Upper lobe of left lung (tissue), 4 donors: ENCODE measurements at regions not wholly inside any gene's neighbourhood (a gene's known extent, or its start where the extent isn't known, plus 50 kb on each side); places are given as distances from the start of the nearest gene placed in this dataset.

ENCODE experiments used
- POLR2AphosphoS5 ChIP-seq, 2 donors: sonication (generic); formaldehyde crosslinking; IDR thresholded peaks; one replicate each; pipeline ENCODE4 v1.5.1; 2017; ENCODE audit warnings: antibody characterized with exemption in 2 of 2
- TF ChIP-seq, protein P1 (sequence below), 6 experiments: fragments of 450-650 bp in 4 of 6; fragments of 200-600 bp in 2 of 6; sonication (generic) in 2 of 6; IDR thresholded peaks; one replicate each; pipeline ENCODE4 v1.5.1; 2016 to 2019; ENCODE audit warnings: antibody characterized with exemption in 6 of 6

DNA sequence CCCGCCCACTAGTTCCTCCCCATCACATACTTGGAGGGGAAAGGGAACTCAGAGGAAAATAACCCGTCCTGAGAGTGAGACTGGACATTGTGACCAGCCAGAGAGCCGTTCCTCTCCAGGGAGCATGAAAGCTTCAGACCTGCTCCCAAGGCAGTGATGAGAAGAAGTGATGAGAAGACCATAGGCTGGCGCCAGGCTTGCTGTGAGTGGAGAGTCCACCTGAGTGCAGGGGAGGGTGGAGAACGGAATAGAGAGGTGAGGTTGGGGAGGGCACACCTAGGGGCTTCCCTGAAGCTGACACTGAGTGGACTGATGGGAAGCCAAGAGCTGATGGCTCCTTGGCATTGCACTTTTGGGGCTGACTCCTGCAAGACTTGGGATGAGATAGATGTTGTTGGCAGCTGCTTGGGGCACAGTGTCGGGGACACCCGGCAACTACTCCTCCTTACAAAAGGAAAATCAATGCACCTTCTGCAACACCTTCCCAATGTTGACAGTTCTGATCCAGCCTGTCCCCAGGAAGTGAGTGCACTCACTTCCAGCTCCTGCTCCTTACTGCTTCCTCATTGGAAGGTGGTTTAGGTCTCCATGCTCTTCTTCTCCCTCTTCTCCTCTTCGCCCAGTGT lies 79.4 kb downstream of the EMX2 start:
- TF ChIP-seq, protein P1, sequence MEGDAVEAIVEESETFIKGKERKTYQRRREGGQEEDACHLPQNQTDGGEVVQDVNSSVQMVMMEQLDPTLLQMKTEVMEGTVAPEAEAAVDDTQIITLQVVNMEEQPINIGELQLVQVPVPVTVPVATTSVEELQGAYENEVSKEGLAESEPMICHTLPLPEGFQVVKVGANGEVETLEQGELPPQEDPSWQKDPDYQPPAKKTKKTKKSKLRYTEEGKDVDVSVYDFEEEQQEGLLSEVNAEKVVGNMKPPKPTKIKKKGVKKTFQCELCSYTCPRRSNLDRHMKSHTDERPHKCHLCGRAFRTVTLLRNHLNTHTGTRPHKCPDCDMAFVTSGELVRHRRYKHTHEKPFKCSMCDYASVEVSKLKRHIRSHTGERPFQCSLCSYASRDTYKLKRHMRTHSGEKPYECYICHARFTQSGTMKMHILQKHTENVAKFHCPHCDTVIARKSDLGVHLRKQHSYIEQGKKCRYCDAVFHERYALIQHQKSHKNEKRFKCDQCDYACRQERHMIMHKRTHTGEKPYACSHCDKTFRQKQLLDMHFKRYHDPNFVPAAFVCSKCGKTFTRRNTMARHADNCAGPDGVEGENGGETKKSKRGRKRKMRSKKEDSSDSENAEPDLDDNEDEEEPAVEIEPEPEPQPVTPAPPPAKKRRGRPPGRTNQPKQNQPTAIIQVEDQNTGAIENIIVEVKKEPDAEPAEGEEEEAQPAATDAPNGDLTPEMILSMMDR (IDR thresholded peaks at IDR 0.05), result no peak
- TF ChIP-seq POLR2AphosphoS5 (IDR thresholded peaks at IDR 0.05), result no peak
